Ascending aorta (tissue), 2 donors: ENCODE measurements at regions not wholly inside any gene's neighbourhood (a gene's known extent, or its start where the extent isn't known, plus 50 kb on each side); places are given as distances from the start of the nearest gene placed in this dataset.

Experiments used
- DNase-seq, 2 donors: peaks; one replicate each; pipeline ENCODE4 v3.0.0-alpha.2; 2019; ENCODE audit warnings: low spot score in 2 of 2
- H3K27ac ChIP-seq, 2 donors: fragments of 200-600 bp; sonication (generic); one replicate each; pipeline ENCODE4 v1.5.1; 2016 to 2017; ENCODE audit warnings: mild to moderate bottlenecking in 1 of 2
- H3K27me3 ChIP-seq: fragments of 200-600 bp; sonication (generic); one replicate; pipeline ENCODE4 v1.5.1; 2017
- H3K36me3 ChIP-seq, 2 donors: fragments of 200-600 bp; sonication (generic); one replicate each; pipeline ENCODE4 v1.5.1; 2016
- H3K4me1 ChIP-seq, 2 donors: fragments of 200-600 bp; sonication (generic); one replicate each; pipeline ENCODE4 v1.5.1; 2016 to 2017; ENCODE audit warnings: mild to moderate bottlenecking in 1 of 2
- H3K4me3 ChIP-seq, 2 donors: fragments of 200-600 bp; sonication (generic); one replicate each; pipeline ENCODE4 v1.5.1; 2016 to 2017; ENCODE audit warnings: mild to moderate bottlenecking in 1 of 2
- H3K9me3 ChIP-seq, 2 donors: fragments of 200-600 bp; sonication (generic); one replicate each; pipeline ENCODE4 v1.5.1; 2016
- CTCF ChIP-seq, 3 experiments: fragments of 200-600 bp in 2 of 3; fragments of 450-650 bp in 1 of 3; sonication (generic) in 2 of 3; IDR thresholded peaks; one replicate each; pipeline ENCODE4 v1.5.1; 2016 to 2019; ENCODE audit warnings: antibody characterized with exemption in 3 of 3, mild to moderate bottlenecking in 1 of 3, moderate library complexity in 1 of 3
- intact Hi-C: fragments of 100-400 bp; cut with DNase I; formaldehyde crosslinking; loops from one replicate; pipeline ENCODE4 v1.15.1; 2023

- Histone ChIP-seq H3K4me3 (no peak overlapping the region), H3K4me1 (no peaks in the 10 kb centered on the region), H3K36me3 (no peaks in the 10 kb centered on the region), H3K27ac (no peak overlapping the region), H3K27me3 (no peaks in the 10 kb centered on the region), H3K9me3 (no peaks in the 10 kb centered on the region)
- intact Hi-C loops = no loop called here
- DNase-seq = no peak
- TF ChIP-seq CTCF (IDR thresholded peaks at IDR 0.05) = no peak
These were observed 536.5 kb downstream of the PLCL1 start for GRCh38 chr2:198340846-198341245.

- H3K4me1 ChIP-seq = no peaks in the 10 kb centered on the region
- no peak overlapping the region for H3K4me3 ChIP-seq
- no peak overlapping the region for H3K27ac ChIP-seq
- H3K36me3 ChIP-seq = no peaks in the 10 kb centered on the region
- no peaks in the 10 kb centered on the region for H3K9me3 ChIP-seq
- intact Hi-C loops = no loop called here
- no peak for TF ChIP-seq CTCF (IDR thresholded peaks at IDR 0.05)
- no peaks in the 10 kb centered on the region for H3K27me3 ChIP-seq
- no peak for DNase-seq
These were observed 534.7 kb downstream of the PLCL1 start for GRCh38 chr2:198339116-198339515.

GRCh38 chr2:198337368-198337767 is 533.0 kb downstream of the PLCL1 start:
- no peak for TF ChIP-seq CTCF (IDR thresholded peaks at IDR 0.05)
- H3K9me3 ChIP-seq = no peaks in the 10 kb centered on the region
- no peak overlapping the region for H3K27ac ChIP-seq
- intact Hi-C loops = no loop called here
- H3K4me3 ChIP-seq = no peak overlapping the region
- DNase-seq = no peak
- H3K4me1 ChIP-seq = no peaks in the 10 kb centered on the region
- H3K27me3 ChIP-seq = no peaks in the 10 kb centered on the region
- no peaks in the 10 kb centered on the region for H3K36me3 ChIP-seq

GRCh38 chr2:198328454-198328853 is 524.1 kb downstream of the PLCL1 start:
- no peak overlapping the region for H3K27ac ChIP-seq
- intact Hi-C loops = no loop called here
- no peaks in the 10 kb centered on the region for H3K9me3 ChIP-seq
- no peaks in the 10 kb centered on the region for H3K27me3 ChIP-seq
- no peaks in the 10 kb centered on the region for H3K4me1 ChIP-seq
- no peak for DNase-seq
- H3K36me3 ChIP-seq = no peaks in the 10 kb centered on the region
- TF ChIP-seq CTCF (IDR thresholded peaks at IDR 0.05) = no peak
- H3K4me3 ChIP-seq = no peak overlapping the region

GRCh38 chr2:198327526-198327925 is 523.1 kb downstream of the PLCL1 start:
- no peak overlapping the region for H3K4me3 ChIP-seq
- no peaks in the 10 kb centered on the region for H3K27me3 ChIP-seq
- no peak for DNase-seq
- intact Hi-C loops = no loop called here
- H3K4me1 ChIP-seq = no peaks in the 10 kb centered on the region
- H3K9me3 ChIP-seq = no peaks in the 10 kb centered on the region
- no peak for TF ChIP-seq CTCF (IDR thresholded peaks at IDR 0.05)
- H3K36me3 ChIP-seq = no peaks in the 10 kb centered on the region
- no peak overlapping the region for H3K27ac ChIP-seq

- Histone ChIP-seq H3K9me3 (no peaks in the 10 kb centered on the region), H3K4me3 (no peak overlapping the region), H3K27ac (no peak overlapping the region), H3K27me3 (no peaks in the 10 kb centered on the region), H3K36me3 (no peaks in the 10 kb centered on the region), H3K4me1 (no peaks in the 10 kb centered on the region)
- intact Hi-C loops = no loop called here
- DNase-seq = no peak
- no peak for TF ChIP-seq CTCF (IDR thresholded peaks at IDR 0.05)
These were observed 522.0 kb downstream of the PLCL1 start for GRCh38 chr2:198326431-198326830.
